ENCODE measurements at regions not wholly inside any gene's neighbourhood (a gene's known extent, or its start where the extent isn't known, plus 50 kb on each side); places are given as distances from the start of the nearest gene placed in this dataset.
"Not testable (repeated sequence)": the region's sequence is repeated elsewhere in the genome, so short reads cannot be mapped to it uniquely, and the experiment has no call there.

- no peak for DNase-seq (ENCODE audit: low read depth)
Measured at GRCh38 chr17:21517538-21518293, 141.6 kb downstream of the KCNJ12 start.

- no peak for DNase-seq (ENCODE audit: low read depth)
Measured at GRCh38 chr17:21522755-21523336, 146.7 kb downstream of the KCNJ12 start.

GRCh38 chr17:21523497-21524210, 147.5 kb downstream of the KCNJ12 start:
- DNase-seq (ENCODE audit: low read depth), result no peak

- DNase-seq (ENCODE audit: low read depth), result no peak
Measured at GRCh38 chr17:21524211-21524591, 148.0 kb downstream of the KCNJ12 start.

GRCh38 chr17:21525464-21526130, 149.4 kb downstream of the KCNJ12 start:
- DNase-seq (ENCODE audit: low read depth), result no peak

- no peak for DNase-seq (ENCODE audit: low read depth)
Measured at GRCh38 chr17:21528031-21528695, 152.0 kb downstream of the KCNJ12 start.

GRCh38 chr17:21530311-21530710, 154.2 kb downstream of the KCNJ12 start:
- no peak for DNase-seq (ENCODE audit: low read depth)

- no peak for DNase-seq (ENCODE audit: low read depth)
Measured at GRCh38 chr17:21530841-21531240, 154.7 kb downstream of the KCNJ12 start.

- no peak for DNase-seq (ENCODE audit: low read depth)
Measured at GRCh38 chr17:21532763-21533385, 156.7 kb downstream of the KCNJ12 start.

- no peak for DNase-seq (ENCODE audit: low read depth)
Measured at GRCh38 chr17:21535686-21536375, 156.5 kb upstream of the KCNJ18 start.

GRCh38 chr17:21537302-21537701, 155.0 kb upstream of the KCNJ18 start:
- DNase-seq (ENCODE audit: low read depth), result no peak

- no peak for DNase-seq (ENCODE audit: low read depth)
Measured at GRCh38 chr17:21538615-21539014, 153.7 kb upstream of the KCNJ18 start.

GRCh38 chr17:21539146-21539545, 153.2 kb upstream of the KCNJ18 start:
- no peak for DNase-seq (ENCODE audit: low read depth)

GRCh38 chr17:21540502-21540901, 151.8 kb upstream of the KCNJ18 start:
- no peak for DNase-seq (ENCODE audit: low read depth)

- no peak for DNase-seq (ENCODE audit: low read depth)
Measured at GRCh38 chr17:21542070-21542469, 150.3 kb upstream of the KCNJ18 start.

GRCh38 chr17:21542991-21543390, 149.3 kb upstream of the KCNJ18 start:
- no peak for DNase-seq (ENCODE audit: low read depth)

- DNase-seq (ENCODE audit: low read depth), result no peak
Measured at GRCh38 chr17:21545064-21545463, 147.3 kb upstream of the KCNJ18 start.

GRCh38 chr17:21548236-21548635, 144.1 kb upstream of the KCNJ18 start:
- DNase-seq (ENCODE audit: low read depth), result no peak

- DNase-seq (ENCODE audit: low read depth), result peak; percentile 25
Measured at GRCh38 chr17:21549107-21549687, 143.1 kb upstream of the KCNJ18 start.

- not testable (repeated sequence) for DNase-seq (ENCODE audit: low read depth)
Measured at GRCh38 chr17:21550031-21550430, 142.3 kb upstream of the KCNJ18 start.
